Cardiac fibroblast (primary cell): ENCODE measurements at regions not wholly inside any gene's neighbourhood (a gene's known extent, or its start where the extent isn't known, plus 50 kb on each side); places are given as distances from the start of the nearest gene placed in this dataset.

Source experiments
- DNase-seq, 2 donors: peaks; one replicate each; pipeline versions ENCODE4 v3.0.0 to v3.0.0-alpha.2; 2010; ENCODE audit warnings: low read depth in 2 of 2
- H3K4me3 ChIP-seq, 2 donors: replicated peaks in 1 of 2; 1 replicate in 1 of 2; 2 replicates in 1 of 2; pipeline ENCODE4 v1.5.1; 2011; ENCODE audit warnings: low read depth in 2 of 2, low read length in 2 of 2, mild to moderate bottlenecking in 2 of 2, moderate library complexity in 1 of 2
- CTCF ChIP-seq: IDR thresholded peaks from one replicate; pipeline ENCODE4 v1.5.1; 2011; ENCODE audit warnings: low read depth, mild to moderate bottlenecking, low read length, inconsistent platforms

- H3K4me3 ChIP-seq, result no peak overlapping the region
- DNase-seq, result no peak
- TF ChIP-seq CTCF, result no peak
Measured at GRCh38 chr17:12575641-12576040, 90.0 kb upstream of the MYOCD start.

- TF ChIP-seq CTCF, result no peak
- H3K4me3 ChIP-seq, result no peak overlapping the region
- peak in 1 of 2 donors; percentile 25 for DNase-seq
Measured at GRCh38 chr17:12579288-12579687, 86.4 kb upstream of the MYOCD start.

- no peak for TF ChIP-seq CTCF
- peak in 1 of 2 donors; percentile 4 for DNase-seq
- no peak overlapping the region for H3K4me3 ChIP-seq
Measured at GRCh38 chr17:12580640-12581039, 85.0 kb upstream of the MYOCD start.

GRCh38 chr17:12584727-12585126, 81.0 kb upstream of the MYOCD start:
- no peak overlapping the region for H3K4me3 ChIP-seq
- no peak for TF ChIP-seq CTCF

GRCh38 chr17:12588531-12588930, 77.2 kb upstream of the MYOCD start:
- no peak for TF ChIP-seq CTCF

More at GRCh38 chr17:12584727-12585126, 81.0 kb upstream of the MYOCD start:
- DNase-seq, result no peak

GRCh38 chr17:12590417-12590816, 75.3 kb upstream of the MYOCD start:
- H3K4me3 ChIP-seq, result no peak overlapping the region
- DNase-seq, result no peak
- TF ChIP-seq CTCF, result no peak

More at GRCh38 chr17:12588531-12588930, 77.2 kb upstream of the MYOCD start:
- no peak for DNase-seq
- H3K4me3 ChIP-seq, result no peak overlapping the region

- H3K4me3 ChIP-seq, result no peak overlapping the region
- peak in 1 of 2 donors; percentile 26 for DNase-seq
- TF ChIP-seq CTCF, result no peak
Measured at GRCh38 chr17:12591021-12591735, 74.5 kb upstream of the MYOCD start.
